H1 (cell line): ENCODE measurements at regions not wholly inside any gene's neighbourhood (a gene's known extent, or its start where the extent isn't known, plus 50 kb on each side); places are given as distances from the start of the nearest gene placed in this dataset.

Experiments
- ASH2L ChIP-seq: fragments of 200-600, 300-600 bp; sonication (generic); IDR thresholded peaks from one replicate; pipeline ENCODE4 v1.7.1; 2017; ENCODE audit warnings: low read length
- BRCA1 ChIP-seq: IDR thresholded peaks from 2 replicates; pipeline ENCODE4 v1.6.1; 2012; ENCODE audit warnings: low read depth, low read length, improper control_type of control experiment
- CEBPB ChIP-seq: IDR thresholded peaks from 2 replicates; pipeline ENCODE4 v1.6.1; 2012; ENCODE audit warnings: low read depth, low read length
- CHD1 ChIP-seq: IDR thresholded peaks from 2 replicates; pipeline ENCODE4 v1.6.1; 2012; ENCODE audit warnings: low read depth, low read length, improper control_type of control experiment
- CHD2 ChIP-seq: IDR thresholded peaks from 2 replicates; pipeline ENCODE4 v1.6.1; 2012; ENCODE audit warnings: low read length, improper control_type of control experiment
- CREB1 ChIP-seq: IDR thresholded peaks from 2 replicates; pipeline ENCODE4 v1.6.1; 2012; ENCODE audit warnings: inconsistent platforms
- EZH2 ChIP-seq: fragments of 200-600 bp; sonication (generic); IDR thresholded peaks from 2 replicates; pipeline ENCODE4 v1.7.1; 2012; ENCODE audit warnings: low read depth, mild to moderate bottlenecking, moderate library complexity, low read length, inconsistent platforms; ENCODE audit not compliant: severe bottlenecking
- GABPA ChIP-seq: IDR thresholded peaks from 2 replicates; pipeline ENCODE4 v1.6.1; 2011; ENCODE audit warnings: mild to moderate bottlenecking, low read length, moderate library complexity, borderline replicate concordance; ENCODE audit not compliant: insufficient read depth
- GTF2F1 ChIP-seq: IDR thresholded peaks from 2 replicates; pipeline ENCODE4 v1.6.1; 2012; ENCODE audit warnings: low read depth, low read length, improper control_type of control experiment, borderline replicate concordance
- HDAC6 ChIP-seq: IDR thresholded peaks from one replicate; pipeline ENCODE4 v1.7.1; 2012; ENCODE audit warnings: low read depth, mild to moderate bottlenecking, inconsistent platforms, low read length, moderate library complexity
- KDM1A ChIP-seq: fragments of 200-600, 300-600 bp; sonication (generic); IDR thresholded peaks from 2 replicates; pipeline ENCODE4 v1.7.1; 2016; ENCODE audit warnings: mild to moderate bottlenecking, low read length, borderline replicate concordance
- MAFK ChIP-seq: IDR thresholded peaks from 2 replicates; pipeline ENCODE4 v1.6.1; 2012; ENCODE audit warnings: low read depth, mild to moderate bottlenecking, improper control_type of control experiment, low read length
- RAD21 ChIP-seq, 2 experiments: IDR thresholded peaks in 1 of 2; conservative IDR thresholded peaks in 1 of 2; 2 replicates each; pipeline ENCODE4 v1.6.1; 2011; ENCODE audit warnings: low read depth in 2 of 2, low read length in 2 of 2, improper control_type of control experiment in 1 of 2, inconsistent platforms in 1 of 2, mild to moderate bottlenecking in 1 of 2, moderate library complexity in 1 of 2
- RFX5 ChIP-seq: IDR thresholded peaks from 2 replicates; pipeline ENCODE4 v1.6.1; 2011; ENCODE audit warnings: low read depth, low read length, improper control_type of control experiment, borderline replicate concordance
- RNF2 ChIP-seq: fragments of 200-900, 300-1000 bp; sonication (generic); IDR thresholded peaks from 2 replicates; pipeline ENCODE4 v1.7.1; 2016; ENCODE audit warnings: borderline replicate concordance, low read depth, mild to moderate bottlenecking, antibody characterized with exemption, low read length; ENCODE audit not compliant: poor library complexity, severe bottlenecking; ENCODE audit errors: missing control alignments
- RXRA ChIP-seq: IDR thresholded peaks from 2 replicates; pipeline ENCODE4 v1.6.1; 2011; ENCODE audit warnings: low read depth, mild to moderate bottlenecking, low read length, moderate library complexity; ENCODE audit not compliant: insufficient read depth
- SAP30 ChIP-seq: fragments of 300-600 bp; sonication (generic); IDR thresholded peaks from 2 replicates; pipeline ENCODE4 v1.7.1; 2012; ENCODE audit warnings: low read length, moderate library complexity, mild to moderate bottlenecking, inconsistent platforms; ENCODE audit not compliant: insufficient read depth, insufficient replicate concordance
- SIN3A ChIP-seq, 2 experiments: IDR thresholded peaks in 1 of 2; conservative IDR thresholded peaks in 1 of 2; 2 replicates each; pipeline ENCODE4 v1.6.1; 2011 to 2012; ENCODE audit warnings: low read length in 2 of 2, improper control_type of control experiment in 1 of 2, low read depth in 1 of 2, mild to moderate bottlenecking in 1 of 2
- SIX5 ChIP-seq: IDR thresholded peaks from 2 replicates; pipeline ENCODE4 v1.6.1; 2011; ENCODE audit warnings: mild to moderate bottlenecking, low read depth, low read length
- SP2 ChIP-seq: IDR thresholded peaks from 2 replicates; pipeline ENCODE4 v1.6.1; 2012; ENCODE audit warnings: mild to moderate bottlenecking, low read length, inconsistent platforms
- SP4 ChIP-seq: IDR thresholded peaks from 2 replicates; pipeline ENCODE4 v1.6.1; 2012; ENCODE audit warnings: low read length, inconsistent platforms
- SUZ12 ChIP-seq: fragments of 200-600 bp; sonication (generic); IDR thresholded peaks from 2 replicates; pipeline ENCODE4 v1.6.1; 2012; ENCODE audit warnings: mild to moderate bottlenecking, inconsistent platforms, low read length, moderate library complexity, mixed read lengths
- TAF7 ChIP-seq: optimal IDR thresholded peaks from 2 replicates; pipeline ENCODE3; 2011; ENCODE audit warnings: low read depth, mild to moderate bottlenecking, inconsistent platforms, low read length, moderate library complexity, borderline replicate concordance
- YY1 ChIP-seq: IDR thresholded peaks from 2 replicates; pipeline ENCODE4 v1.6.1; 2011; ENCODE audit warnings: low read depth, mild to moderate bottlenecking, low read length
- TF ChIP-seq, protein P1 (sequence below): IDR thresholded peaks from 2 replicates; pipeline ENCODE4 v1.6.1; 2012; ENCODE audit warnings: inconsistent platforms

DNA sequence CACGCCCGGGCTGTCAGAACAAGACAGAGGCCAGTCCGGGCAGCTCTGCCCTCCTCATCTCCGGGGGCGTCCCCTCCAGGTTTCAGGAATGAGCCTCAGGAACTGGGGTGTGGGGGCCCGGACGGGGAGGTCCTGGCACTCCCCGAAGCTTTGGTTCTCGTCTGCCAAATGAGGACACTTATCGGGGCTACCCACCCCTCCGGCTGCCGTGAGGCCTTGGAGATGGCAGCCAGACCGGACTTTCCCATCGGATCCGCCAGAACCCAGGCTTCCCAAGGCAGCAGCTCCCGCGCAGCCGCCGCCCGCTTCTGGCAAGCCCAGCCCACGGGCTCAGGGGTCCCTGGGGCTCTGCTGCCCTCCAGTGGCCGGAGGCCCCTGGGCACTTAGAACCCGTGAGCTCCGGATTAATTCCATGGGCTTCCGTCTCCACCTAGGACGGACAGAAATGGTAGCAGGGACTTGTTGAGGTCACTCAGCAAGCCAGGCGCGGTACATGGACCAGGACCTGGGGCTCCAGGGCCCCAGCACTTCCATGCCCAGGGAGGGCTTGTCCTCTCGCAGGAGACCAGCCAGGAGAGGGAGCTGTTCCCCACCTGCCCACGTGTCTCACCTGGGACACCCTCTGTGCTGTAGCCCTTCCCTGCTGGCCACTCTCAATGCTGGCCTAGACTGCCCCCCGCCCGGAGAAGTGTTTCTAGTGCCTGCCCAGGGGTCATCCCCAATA is 89.4 kb downstream of the LINGO1 start (continued):
- TF ChIP-seq, protein P1, sequence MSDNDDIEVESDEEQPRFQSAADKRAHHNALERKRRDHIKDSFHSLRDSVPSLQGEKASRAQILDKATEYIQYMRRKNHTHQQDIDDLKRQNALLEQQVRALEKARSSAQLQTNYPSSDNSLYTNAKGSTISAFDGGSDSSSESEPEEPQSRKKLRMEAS = peak; percentile 88
- TF ChIP-seq BRCA1 = peak; percentile 10; the same call in 1 of the 2 replicates
- no peak for TF ChIP-seq CHD2
- no peak for TF ChIP-seq RNF2
- peak; percentile 99 for TF ChIP-seq RAD21 (IDR thresholded peaks at IDR 0.05 in 1 of 2, conservative IDR thresholded peaks at IDR 0.05 in 1 of 2; ENCODE audit: low read depth in 2 of 2, low read length in 2 of 2)
- no peak for TF ChIP-seq HDAC6
- no peak for TF ChIP-seq SP2
- no peak for TF ChIP-seq SIX5
- TF ChIP-seq MAFK = no peak
- no peak for TF ChIP-seq SP4
- TF ChIP-seq CHD1 = no peak
- no peak for TF ChIP-seq ASH2L
- TF ChIP-seq RFX5 = no peak
- peak; percentile 66; the same call in 1 of the 2 replicates for TF ChIP-seq KDM1A
- no peak for TF ChIP-seq SIN3A (conservative IDR thresholded peaks at IDR 0.05 in 1 of 2, IDR thresholded peaks at IDR 0.05 in 1 of 2; ENCODE audit: low read depth in 1 of 2, low read length in 2 of 2)
- TF ChIP-seq YY1 = peak; percentile 59
- TF ChIP-seq EZH2 = no peak
- peak; percentile 23; the same call in 1 of the 2 replicates for TF ChIP-seq GABPA
- no peak for TF ChIP-seq SAP30
- peak; percentile 55 for TF ChIP-seq TAF7
- TF ChIP-seq RXRA = no peak
- no peak; the same call in 1 of the 2 replicates for TF ChIP-seq CREB1
- no peak for TF ChIP-seq SUZ12
- TF ChIP-seq GTF2F1 = no peak
- TF ChIP-seq CEBPB = no peak
